Progenitor cell of endocrine pancreas (in vitro differentiated cells): ENCODE measurements at regions not wholly inside any gene's neighbourhood (a gene's known extent, or its start where the extent isn't known, plus 50 kb on each side); places are given as distances from the start of the nearest gene placed in this dataset.

Experiments
- DNase-seq: peaks from one replicate; pipeline ENCODE4 v3.0.0; 2021; ENCODE audit warnings: low spot score; ENCODE audit not compliant: unreplicated experiment
- H3K27ac Mint-ChIP-seq: 2 replicates; pipeline ENCODE4 v1.8.0; 2021; ENCODE audit warnings: mild to moderate bottlenecking, moderate library complexity, mixed read lengths
- H3K27me3 Mint-ChIP-seq: 2 replicates; pipeline ENCODE4 v1.8.0; 2021; ENCODE audit warnings: mixed read lengths
- H3K36me3 Mint-ChIP-seq: 2 replicates; pipeline ENCODE4 v1.8.0; 2022; ENCODE audit warnings: mixed read lengths; ENCODE audit not compliant: insufficient read depth
- H3K4me1 Mint-ChIP-seq: 2 replicates; pipeline ENCODE4 v1.8.0; 2021; ENCODE audit warnings: low read depth, mixed read lengths
- H3K4me3 Mint-ChIP-seq: 2 replicates; pipeline ENCODE4 v1.8.0; 2021; ENCODE audit warnings: low read depth, mild to moderate bottlenecking, moderate library complexity, mixed read lengths
- H3K9me3 Mint-ChIP-seq: 2 replicates; pipeline ENCODE4 v1.8.0; 2021; ENCODE audit warnings: low read depth, mixed read lengths
- TF ChIP-seq, protein P1 (sequence below): fragments of 200-600 bp; sonication (generic); IDR thresholded peaks from one replicate; pipeline ENCODE4 v1.5.0; 2021; ENCODE audit warnings: antibody characterized with exemption, mild to moderate bottlenecking; ENCODE audit not compliant: unreplicated experiment

DNA sequence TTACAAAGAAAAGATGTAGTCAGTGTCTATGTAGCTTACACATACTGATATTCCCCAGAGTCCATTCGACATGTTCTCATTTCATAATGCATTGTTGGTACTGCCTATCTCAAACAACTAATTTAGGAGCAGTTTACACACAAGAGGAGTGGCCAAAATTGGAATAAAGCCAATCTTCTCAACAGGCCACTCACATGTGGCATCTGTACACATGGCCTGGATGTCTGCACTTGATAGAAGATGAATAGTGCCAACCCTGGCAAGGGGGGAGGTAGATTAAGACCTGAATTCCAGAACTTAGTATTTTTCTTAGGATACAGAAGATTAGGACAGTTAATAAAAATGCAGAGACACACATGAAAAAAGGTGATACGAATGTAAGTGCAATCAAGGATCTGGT is 125.3 kb upstream of the STARD3NL start:
- Mint-ChIP-seq H3K9me3 (peaks cover 14% of the 10 kb centered on the region), H3K4me1 (no peaks in the 10 kb centered on the region), H3K4me3 (no peak overlapping the region), H3K36me3 (peaks cover 1% of the 10 kb centered on the region), H3K27me3 (no peaks in the 10 kb centered on the region), H3K27ac (no peak overlapping the region)
- TF ChIP-seq, protein P1, sequence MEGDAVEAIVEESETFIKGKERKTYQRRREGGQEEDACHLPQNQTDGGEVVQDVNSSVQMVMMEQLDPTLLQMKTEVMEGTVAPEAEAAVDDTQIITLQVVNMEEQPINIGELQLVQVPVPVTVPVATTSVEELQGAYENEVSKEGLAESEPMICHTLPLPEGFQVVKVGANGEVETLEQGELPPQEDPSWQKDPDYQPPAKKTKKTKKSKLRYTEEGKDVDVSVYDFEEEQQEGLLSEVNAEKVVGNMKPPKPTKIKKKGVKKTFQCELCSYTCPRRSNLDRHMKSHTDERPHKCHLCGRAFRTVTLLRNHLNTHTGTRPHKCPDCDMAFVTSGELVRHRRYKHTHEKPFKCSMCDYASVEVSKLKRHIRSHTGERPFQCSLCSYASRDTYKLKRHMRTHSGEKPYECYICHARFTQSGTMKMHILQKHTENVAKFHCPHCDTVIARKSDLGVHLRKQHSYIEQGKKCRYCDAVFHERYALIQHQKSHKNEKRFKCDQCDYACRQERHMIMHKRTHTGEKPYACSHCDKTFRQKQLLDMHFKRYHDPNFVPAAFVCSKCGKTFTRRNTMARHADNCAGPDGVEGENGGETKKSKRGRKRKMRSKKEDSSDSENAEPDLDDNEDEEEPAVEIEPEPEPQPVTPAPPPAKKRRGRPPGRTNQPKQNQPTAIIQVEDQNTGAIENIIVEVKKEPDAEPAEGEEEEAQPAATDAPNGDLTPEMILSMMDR: no peak
- DNase-seq: no peak

DNA sequence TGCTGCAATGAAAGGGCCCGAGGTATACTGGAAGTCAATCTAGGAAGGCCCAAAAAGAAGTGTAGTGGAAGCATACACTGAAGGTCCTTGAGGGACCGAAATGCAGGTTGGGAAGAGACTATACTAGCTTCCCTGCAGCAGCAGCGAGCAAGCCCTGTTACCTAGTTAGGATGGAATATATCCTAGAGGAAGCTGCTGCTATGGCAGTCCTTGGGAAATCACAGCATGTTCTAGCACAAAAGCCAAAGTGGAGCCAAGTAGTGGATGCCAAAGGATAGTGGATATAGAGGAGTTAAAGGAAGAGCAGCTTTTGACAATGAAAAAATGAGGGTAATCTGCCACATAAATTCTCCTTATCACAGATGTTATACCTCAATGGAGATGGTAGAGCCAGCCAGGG is 123.8 kb upstream of the STARD3NL start:
- H3K9me3 Mint-ChIP-seq: peaks cover 2% of the 10 kb centered on the region
- H3K27me3 Mint-ChIP-seq: no peaks in the 10 kb centered on the region
- H3K4me1 Mint-ChIP-seq: no peaks in the 10 kb centered on the region
- H3K27ac Mint-ChIP-seq: no peak overlapping the region
- no peak for DNase-seq
- peaks cover under 1% of the 10 kb centered on the region for H3K36me3 Mint-ChIP-seq
- no peak overlapping the region for H3K4me3 Mint-ChIP-seq
- TF ChIP-seq, protein P1: no peak

DNA sequence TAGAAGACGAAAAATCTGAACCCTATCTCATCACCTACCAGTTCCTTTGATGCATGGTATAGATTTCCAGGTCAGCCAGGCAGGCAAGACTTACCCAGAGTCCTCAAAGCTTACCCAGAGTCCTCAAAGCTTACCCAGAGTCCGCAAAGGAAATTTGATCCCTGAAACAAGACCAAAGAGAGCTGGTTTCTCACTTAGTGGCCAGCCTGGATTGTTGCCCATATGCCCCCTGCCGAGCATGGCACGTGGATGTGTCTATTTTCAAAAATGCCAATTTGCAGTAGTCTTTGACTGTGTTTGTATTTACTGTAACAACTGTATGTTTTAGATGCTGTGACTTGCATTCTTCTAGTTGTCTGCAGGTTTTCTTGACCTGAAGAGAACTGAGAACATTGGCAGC is 120.2 kb upstream of the STARD3NL start:
- TF ChIP-seq, protein P1: no peak
- no peaks in the 10 kb centered on the region for H3K36me3 Mint-ChIP-seq
- H3K4me1 Mint-ChIP-seq: no peaks in the 10 kb centered on the region
- DNase-seq: no peak
- H3K9me3 Mint-ChIP-seq: no peaks in the 10 kb centered on the region
- no peak overlapping the region for H3K27ac Mint-ChIP-seq
- no peak overlapping the region for H3K4me3 Mint-ChIP-seq
- no peaks in the 10 kb centered on the region for H3K27me3 Mint-ChIP-seq

DNA sequence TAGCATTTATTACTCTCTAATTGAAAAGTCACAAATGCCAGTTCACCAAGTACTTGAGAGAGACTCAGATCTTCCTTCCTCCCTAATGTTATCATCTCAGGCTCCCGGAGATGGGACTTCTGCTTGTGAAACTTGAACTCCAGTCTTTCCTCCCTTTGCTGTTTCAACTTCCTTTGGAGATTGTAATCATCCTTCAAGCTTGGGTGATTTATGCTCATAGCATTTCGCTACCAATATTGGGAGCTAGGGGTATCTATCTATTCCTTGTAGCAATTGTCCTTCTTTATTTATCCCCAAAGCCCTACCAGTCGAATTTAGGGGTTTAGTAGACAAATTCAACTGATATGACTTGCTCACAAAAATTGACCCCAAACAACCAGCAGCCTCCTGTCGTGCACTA is 117.9 kb upstream of the STARD3NL start:
- Mint-ChIP-seq H3K27me3 (no peaks in the 10 kb centered on the region), H3K36me3 (no peaks in the 10 kb centered on the region), H3K9me3 (no peaks in the 10 kb centered on the region), H3K4me1 (no peaks in the 10 kb centered on the region), H3K4me3 (no peak overlapping the region), H3K27ac (no peak overlapping the region)
- no peak for DNase-seq
- TF ChIP-seq, protein P1: no peak

DNA sequence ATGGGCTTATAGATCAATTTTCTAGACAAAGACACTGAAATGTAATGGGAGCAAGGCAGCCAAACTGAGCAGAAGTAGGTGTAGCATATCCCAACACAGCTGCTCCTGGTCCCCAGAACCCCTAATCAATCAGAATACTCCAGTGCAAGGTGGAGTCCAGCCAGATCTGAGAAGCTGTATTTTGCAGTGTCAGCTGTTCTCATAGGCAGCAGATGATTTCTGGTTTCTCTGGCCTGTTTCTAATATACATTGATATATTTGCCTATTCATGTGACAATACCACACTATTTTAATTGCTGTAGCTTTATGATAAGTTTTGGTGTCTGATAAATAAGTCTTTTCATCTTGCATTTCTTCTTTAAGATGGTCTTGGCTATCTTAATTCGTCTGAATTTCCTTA is 117.4 kb upstream of the STARD3NL start:
- Mint-ChIP-seq H3K9me3 (no peaks in the 10 kb centered on the region), H3K36me3 (no peaks in the 10 kb centered on the region), H3K4me1 (no peaks in the 10 kb centered on the region), H3K4me3 (no peak overlapping the region), H3K27ac (no peak overlapping the region), H3K27me3 (no peaks in the 10 kb centered on the region)
- TF ChIP-seq, protein P1: no peak
- no peak for DNase-seq
